EH (cell line): ENCODE measurements at regions not wholly inside any gene's neighbourhood (a gene's known extent, or its start where the extent isn't known, plus 50 kb on each side); places are given as distances from the start of the nearest gene placed in this dataset.

ENCODE experiments used
- DNase-seq: peaks from one replicate; pipeline ENCODE4 v3.0.0-alpha.2; 2015; ENCODE audit warnings: low read depth

DNA sequence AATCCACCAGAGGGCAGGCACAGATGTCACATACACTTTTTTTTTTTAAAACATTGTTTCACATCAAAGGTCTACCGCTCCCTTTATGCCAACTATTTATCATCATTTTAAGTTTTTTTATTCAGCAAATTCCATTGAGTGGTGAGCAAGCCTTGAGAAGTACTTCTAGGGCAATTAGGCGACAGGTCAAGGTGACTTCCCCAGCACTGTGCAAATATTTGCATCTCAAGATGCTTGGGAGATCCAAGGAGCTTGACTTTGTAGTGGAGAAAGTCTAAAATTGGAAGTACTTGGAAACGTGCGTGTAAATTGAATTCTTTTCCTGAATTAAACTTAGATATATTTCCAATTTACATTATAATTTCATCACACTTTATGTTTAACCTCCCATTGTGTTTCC is 211.1 kb downstream of the ICE1 start:
- no peak for DNase-seq

DNA sequence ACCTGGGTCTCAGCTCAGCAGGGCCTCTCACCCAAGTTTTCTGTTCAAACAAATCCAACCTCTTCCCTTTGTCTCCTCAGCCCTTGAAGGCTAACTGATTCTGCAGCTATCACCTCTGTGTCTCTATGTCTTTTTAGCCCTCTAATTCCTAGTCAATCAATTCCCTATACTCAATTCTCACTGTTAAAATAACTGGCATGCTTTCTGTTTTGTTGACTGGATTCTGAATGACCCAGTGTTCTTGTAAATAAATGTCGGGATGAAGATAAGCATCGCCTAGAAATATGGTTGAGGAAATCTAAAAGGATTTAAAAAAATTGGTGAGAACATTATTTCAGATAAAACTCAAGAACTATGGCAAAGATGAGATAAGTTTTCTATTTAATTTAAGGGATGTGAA is 210.2 kb downstream of the ICE1 start:
- DNase-seq: no peak

DNA sequence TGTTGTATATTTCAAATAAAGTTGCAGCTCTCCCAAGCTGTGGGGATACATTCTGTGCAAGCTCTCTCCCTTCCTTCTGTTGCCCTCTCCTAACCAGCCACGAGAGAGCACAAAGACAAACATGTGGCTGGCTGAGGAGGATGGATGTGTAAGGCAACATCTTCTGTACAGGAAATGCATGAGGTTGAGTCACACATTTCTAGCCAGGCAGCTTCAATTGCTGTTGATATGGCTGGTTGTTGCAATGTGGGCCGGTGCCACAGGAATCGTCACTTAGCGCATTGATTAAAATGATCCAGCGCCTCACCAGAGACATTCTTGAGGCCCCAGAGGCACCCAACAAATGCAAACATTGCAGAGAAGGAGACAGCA is 207.1 kb downstream of the ICE1 start:
- no peak for DNase-seq

DNA sequence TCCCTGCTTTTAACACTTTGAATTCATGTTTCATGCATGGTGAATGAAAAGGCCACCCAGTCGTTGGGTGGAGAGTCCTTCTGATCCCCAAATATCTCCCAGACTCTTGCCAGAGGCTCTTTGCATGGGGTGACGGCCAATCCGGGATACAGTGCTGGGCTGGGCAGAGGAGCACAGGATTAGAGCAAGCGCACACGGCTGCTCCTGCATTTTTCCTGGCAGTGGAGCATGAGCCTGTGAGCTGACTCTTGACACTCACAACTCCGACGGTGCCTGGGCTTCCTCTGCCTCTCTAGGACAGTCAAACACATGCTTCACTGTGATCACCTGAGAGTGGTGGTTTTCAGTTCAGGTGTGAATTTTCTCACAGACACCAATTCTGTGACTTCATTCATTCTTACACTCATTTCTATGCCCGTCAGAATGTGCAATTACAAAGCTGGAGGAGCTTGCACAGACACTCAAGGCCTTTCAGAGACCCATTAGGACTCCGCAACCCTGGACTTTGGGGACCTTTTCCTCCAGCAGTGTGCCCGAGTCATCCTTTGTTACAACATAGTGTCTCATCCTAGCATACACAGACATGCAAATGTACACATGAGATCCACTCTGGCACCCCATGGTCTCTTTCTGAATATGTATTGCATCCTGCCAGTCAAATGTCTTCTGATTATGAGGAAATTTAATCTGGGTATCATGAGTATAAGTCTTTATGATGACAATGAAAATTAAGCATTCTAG is 206.6 kb downstream of the ICE1 start:
- no peak for DNase-seq

DNA sequence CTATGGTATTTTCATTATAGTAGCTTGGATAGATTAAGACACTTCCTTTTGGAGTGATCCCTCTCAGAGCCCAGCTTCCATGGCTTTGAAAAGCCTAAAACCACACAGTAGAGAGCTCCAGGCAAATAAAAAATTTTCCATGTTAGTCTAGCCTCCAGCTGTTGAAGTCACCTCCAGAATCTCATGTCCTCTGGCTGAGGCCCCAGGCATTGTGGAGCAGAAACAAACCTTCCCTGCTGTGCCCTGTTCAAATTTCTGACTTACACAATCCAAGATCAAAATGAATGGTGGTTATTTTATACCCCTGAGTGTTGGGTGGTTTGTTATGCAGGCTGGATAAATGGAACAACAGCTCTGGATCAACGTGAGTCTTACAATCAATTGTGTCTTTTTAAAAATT is 203.9 kb downstream of the ICE1 start:
- no peak for DNase-seq

DNA sequence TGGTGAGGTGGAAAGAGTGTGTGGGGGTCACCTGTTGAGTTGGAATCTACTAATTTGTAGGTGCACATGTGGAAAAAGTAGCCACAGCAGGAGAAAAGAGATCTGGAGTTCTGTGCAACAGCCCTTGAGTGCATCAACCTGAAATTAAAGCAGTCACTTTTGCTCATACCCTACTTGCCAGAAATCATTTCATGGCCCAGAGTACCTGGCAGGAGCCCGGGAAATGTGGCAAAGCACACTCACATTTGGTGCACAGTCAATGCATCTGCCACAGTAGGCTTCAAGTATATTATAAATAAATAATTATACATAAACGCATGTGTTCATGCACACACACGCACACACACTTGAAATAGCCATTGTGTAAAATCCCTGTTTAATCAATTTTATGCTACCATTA is 203.0 kb downstream of the ICE1 start:
- no peak for DNase-seq

DNA sequence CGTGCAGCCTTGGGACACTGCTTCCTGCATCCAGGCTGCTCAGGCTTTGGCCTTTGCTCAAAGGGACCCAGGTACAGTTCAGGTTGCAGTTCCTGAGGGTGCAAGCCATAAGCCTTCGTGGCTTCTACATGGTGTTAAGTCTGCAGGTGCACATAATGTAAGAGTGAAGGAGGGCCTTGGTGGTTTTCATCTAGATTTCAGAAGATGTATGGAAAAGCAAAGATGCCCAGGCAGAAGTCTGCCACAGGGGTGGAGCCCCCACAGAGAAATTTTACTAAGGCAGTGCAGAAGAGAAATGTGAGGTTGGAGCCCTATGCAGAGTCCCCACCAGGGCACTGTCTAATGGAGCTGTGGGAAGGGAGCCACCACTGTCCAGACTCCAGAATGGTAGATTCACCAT is 200.9 kb downstream of the ICE1 start:
- no peak for DNase-seq

DNA sequence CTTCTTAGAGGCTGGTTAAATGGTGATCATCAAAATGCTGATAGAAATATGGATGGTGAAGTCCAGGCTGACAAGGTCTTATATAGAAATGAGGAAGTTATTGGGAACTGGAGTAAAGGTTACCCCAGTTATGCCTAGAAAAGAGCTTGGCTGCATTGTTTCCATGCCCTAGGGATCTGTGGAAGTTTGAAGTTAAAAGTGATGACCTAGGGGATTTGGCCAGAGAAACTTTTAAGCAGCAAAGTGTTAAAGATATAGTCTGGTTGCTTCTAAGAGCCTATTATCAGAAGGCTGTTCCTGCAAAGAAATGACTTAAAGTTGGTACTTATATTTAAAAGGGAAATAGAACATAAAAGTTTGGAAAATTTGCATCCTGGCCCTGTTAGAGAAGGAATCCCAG is 200.3 kb downstream of the ICE1 start:
- DNase-seq: no peak

DNA sequence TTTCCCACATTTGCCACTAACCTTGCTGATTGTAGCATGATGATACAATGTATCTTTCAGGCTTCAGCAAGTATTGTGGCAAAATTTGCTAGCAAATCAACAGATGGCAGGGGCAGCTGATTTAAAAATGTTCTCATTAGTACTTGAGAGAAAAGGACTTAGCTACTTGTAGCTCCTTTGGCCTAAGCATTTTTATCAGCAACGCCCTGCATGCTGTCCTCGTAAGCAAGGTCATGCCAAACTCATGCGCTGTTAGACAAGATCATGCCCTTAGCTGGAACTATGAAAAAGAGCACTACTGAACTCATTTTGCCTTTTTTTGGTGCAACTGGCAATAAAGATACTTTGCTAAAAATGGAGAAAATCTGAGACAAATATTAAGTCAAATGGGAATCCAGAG is 197.1 kb downstream of the ICE1 start:
- no peak for DNase-seq

DNA sequence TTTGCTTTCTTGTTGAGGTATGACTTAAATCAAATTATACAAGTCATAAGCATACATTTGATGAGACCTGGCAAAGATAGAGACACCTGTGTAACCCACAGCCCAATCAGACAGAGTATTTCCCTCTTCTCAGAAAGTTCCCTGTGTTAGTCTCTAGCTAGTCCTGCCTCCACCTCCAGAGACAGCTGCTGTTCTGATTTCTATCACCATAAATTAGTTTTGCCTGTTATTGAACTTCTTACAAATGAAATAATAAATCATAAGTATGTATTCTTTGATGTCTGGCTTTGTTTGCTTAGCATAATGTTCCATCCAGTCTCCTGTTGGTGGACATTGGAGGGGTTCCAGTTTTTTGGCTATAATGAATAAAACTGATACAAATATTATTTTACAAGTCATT is 194.5 kb downstream of the ICE1 start:
- no peak for DNase-seq

DNA sequence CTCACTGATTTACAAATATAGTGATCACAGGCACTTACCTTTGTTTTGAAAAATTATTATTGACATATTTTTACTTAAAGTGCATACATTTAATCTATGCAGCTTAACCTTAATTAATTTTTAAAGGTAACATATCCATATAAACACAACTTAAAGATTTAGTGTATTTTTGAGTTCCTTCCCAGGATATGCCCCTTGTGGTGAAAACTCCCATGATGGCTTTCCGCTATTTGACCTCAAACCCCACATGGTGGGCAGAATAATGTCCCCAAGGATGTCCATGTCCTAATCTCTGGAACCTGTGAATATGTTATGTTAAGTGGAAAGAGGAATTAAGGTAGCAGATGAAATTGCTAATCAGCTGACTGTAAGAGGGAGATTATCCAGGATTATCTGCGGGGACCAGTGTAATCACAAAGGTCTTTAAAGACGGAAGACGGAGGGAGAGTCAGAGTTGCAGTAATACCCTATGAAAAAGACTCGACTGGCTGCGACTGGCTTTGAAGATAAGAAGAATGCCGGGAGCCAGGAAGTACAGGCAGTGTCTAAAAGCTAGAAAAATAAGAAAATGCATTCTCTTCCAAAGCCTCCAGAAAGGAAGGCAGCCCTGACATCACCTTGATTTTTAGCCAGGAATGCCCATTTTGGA is 193.9 kb downstream of the ICE1 start:
- no peak for DNase-seq

DNA sequence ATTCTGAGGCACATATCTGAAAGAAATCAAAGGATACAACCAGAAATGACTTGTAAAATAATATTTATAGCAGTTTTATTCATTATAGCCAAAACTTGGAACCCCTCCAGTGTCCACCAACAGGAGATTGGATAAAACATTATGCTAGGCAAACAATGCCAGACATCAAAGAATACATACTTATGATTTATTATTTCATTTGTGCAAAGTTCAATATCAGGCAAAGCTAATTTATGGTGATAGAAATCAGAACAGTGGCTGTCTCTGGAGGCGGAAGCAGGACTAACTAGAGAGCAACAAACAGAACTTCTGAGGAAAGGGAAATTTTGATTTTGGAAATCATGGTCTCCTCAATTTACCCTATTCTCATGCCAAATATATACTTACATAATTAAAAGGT is 193.1 kb downstream of the ICE1 start:
- no peak for DNase-seq

DNA sequence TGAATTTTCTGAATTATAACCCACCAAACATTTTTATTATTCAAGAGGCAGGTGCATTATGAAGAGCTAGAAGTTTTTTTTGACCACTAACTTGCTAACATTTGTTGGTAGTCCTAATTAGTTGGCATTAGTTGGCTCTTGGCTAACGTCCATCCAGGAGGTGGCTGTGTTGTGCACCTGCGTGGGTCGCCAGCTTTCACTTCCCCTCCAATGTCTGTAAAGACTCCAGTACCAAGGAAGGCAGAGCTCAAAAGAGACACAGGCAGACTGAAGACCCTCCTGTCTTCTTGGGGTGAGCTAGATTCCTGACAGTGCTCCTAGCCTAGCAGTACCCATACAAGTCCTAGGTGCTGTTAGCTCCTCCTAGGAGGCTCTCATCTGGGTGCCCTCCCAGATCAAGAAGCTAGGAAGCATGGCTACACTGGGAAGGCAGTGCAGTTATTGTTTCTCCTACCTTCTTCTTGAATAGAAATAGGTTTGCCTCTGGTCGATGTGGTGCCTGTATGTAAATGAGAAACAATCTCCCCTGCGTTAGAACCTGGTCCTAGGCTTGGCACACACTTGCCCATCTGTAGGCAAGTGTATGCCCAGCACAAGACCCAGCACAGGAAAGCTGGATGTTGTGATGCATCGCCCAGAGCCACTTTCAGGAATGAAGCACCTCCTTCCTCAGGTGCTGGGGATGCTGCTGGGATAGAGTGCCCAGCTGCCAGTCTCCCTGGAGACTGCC is 190.9 kb downstream of the ICE1 start:
- no peak for DNase-seq

DNA sequence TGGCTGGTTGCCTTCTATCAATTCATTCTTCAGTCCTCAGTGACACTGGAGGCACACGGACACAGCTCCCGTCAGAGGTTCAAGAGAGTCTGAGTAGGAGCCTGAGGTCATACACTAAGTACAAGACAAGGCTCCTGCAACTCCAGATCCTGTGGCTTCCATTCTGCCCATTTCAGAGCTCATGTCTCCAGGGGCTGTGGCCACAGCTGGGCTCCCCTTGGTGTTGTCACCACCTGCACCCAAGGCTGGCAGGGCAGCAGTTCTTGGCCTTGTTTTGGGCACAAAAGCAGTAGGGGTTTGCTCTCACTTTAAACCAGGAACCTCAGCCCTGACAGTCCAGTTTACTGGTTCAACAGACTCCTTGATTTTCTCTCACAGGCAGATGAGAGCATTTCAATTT is 189.6 kb downstream of the ICE1 start:
- no peak for DNase-seq

DNA sequence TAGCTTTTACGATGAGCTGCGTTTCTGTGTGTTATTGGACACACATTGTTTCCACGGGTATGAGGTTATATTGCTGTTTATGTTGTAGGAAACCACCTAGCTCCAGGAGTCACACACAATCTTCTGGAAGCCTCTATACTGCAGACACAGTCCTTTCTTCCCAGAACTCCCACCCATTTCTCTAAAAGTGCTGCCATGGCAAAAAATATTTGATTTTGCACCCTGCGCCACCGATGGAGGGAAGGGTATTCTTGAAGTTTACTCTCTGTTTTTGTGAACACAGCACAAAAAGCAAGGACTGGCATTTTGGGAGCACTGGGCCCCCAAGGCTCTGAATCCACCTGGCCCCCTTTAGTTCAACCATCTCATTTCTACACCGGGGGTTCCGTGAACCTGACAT is 187.5 kb downstream of the ICE1 start:
- DNase-seq: no peak

DNA sequence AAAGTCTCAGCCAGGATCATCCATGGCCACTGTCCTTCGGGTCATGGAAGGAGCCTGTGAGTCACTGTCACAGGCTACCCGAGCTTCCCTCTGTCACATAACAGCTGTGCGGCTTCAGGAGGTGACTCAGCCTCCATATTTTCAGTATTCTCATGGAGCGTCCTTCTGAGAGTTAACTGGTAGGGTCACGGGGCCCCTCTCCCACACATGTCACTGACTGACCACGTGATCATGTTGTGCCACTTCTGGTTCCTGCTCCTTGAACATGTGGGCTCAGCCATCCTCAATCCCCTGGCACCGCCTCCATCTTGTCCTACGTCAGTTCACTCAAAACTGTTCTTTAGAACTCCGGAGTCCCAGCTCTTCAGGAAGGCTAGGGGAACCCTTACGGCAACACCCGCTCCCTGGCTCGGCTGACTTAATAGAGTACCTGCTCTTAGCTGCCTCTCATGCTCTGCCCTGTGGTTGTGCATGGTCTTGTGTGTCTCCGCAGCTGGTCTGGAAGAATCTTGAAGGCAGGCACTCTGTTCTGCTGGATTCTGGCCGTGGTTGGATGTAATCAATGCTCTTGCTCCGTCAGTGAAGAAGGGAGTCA is 182.8 kb downstream of the ICE1 start:
- DNase-seq: no peak

DNA sequence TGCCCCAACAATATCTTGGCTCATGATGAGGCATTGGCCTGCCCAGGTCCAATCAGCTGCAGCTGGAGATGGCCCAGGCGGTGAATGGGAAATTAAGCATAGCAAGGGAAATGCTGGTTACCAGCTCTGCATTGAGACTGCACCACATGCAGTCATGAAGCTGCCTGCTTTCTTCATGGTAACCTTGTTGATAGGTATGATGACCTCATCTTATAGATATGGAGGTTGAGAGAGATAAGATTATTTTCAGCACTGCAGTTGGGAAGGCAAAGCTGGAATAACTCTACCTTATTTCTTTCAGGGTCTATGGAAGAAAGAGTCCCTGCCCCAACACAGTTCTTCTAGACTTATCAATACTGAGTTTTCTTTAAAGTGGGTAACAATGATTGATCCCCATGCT is 180.1 kb downstream of the ICE1 start:
- DNase-seq: no peak

DNA sequence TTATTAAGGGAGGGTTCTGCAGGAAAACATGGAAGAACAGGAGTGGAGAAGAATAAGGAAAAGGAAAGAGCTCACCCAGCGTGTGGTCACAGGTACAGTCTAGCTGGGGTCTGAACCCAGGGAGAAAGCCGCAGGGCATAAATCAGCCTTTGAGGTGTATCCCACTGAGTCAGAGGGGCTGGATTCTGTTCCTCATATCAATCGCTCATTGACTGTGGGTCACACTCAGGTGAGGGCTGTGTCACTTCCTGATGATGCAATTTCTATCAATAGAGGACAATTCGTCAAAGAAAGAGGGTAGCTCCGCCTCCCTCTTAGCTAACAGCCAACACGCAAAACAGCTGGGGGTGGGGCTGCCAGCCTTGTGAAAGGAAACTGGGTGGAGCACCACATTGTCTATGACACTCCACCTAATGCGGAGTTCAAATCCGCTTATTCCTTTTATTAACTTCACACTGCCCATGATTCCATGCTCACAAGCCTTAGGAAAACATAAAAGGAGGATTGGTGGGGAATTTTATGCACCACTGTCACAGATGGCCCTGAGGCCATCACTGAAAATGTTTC is 176.2 kb downstream of the ICE1 start:
- no peak for DNase-seq

DNA sequence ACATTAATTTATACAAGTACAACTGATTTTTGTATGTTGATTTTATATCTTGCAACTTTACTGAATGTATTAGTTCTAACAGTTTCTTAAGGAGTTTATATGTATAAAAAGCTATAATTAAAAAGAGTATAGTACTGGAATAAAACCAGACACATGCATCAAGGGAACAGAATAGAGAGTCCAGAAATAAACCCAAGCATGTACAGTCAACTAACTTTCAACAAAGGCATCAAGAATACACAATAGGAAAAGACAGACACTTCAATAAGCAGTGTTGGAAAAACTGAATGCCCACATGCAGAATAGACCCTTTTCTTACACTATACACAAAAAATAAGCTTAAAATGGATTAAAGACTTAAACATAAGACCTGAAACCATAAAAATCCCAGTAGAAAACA is 170.9 kb downstream of the ICE1 start:
- no peak for DNase-seq

DNA sequence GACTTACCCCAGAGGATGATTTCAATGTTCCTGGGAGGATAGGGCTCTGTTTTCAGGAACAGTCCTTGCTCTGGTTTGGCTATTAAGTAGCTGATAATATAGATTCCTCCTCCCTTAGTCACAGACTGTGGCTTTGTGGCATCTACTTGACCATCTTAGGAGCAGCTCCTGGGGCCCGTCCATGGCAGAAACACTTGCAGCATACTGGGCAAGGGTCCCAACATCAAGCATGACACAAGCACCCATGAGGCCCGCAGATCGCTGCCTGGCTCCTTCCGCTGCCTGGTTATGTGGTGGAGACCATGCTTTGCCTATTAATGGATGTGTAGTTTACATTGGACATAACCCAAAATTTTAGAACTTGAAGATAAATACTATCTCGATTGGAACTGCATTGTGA is 170.1 kb downstream of the ICE1 start:
- no peak for DNase-seq

DNA sequence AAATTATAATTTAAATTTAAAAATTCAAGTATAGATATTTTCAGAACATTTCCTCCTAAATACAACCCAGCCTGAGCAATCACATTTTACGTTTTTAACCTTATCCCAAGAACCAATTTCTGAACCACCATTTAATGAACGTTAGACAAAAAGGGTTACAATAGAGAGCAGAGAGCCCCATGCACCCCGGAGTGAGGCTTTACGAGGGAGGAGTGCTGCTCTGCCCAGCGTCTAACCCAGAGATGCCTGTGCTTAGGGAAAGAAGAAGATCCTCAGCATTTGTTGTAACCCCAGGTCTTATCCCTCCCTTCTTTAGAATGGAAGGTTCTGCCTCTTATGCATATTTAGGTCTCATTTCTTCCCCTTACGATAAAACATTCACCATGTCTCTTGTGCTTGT is 169.1 kb downstream of the ICE1 start:
- no peak for DNase-seq

DNA sequence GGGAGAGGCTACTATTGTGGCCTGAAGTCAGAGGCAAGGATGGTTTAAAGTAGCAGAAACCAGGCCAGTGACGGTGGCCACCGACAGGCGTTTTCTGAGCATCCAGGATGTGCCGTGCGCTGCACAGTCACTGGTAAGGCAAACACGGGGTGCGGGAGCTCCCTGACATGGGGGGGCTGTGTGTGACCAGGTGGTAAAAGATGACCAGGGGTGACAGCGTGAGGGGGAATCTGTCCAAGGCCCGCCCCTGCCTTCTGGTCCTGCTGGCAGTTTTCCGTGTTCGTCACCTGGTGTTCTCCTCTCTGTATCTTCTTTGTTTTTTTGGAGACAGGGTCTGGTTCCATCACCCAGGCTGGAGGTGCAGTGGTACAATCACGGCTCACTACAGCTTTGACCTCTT is 167.4 kb downstream of the ICE1 start:
- no peak for DNase-seq
